Astrocyte of the spinal cord (primary cell): ENCODE measurements at regions not wholly inside any gene's neighbourhood (a gene's known extent, or its start where the extent isn't known, plus 50 kb on each side); places are given as distances from the start of the nearest gene placed in this dataset.

Source experiments
- DNase-seq: peaks from one replicate; pipeline ENCODE4 v3.0.0; 2011; ENCODE audit warnings: low read depth, low spot score
- H3K4me3 ChIP-seq: 2 replicates; pipeline ENCODE4 v1.5.1; 2011; ENCODE audit warnings: low read depth, mild to moderate bottlenecking, low read length, moderate library complexity
- CTCF ChIP-seq: IDR thresholded peaks from 2 replicates; pipeline ENCODE4 v1.5.1; 2012; ENCODE audit warnings: low read depth, mild to moderate bottlenecking, low read length, inconsistent platforms
- in situ Hi-C: cut with HindIII; loops from 2 replicates; pipeline ENCODE4 v1.10.0; 2017; ENCODE audit warnings: low sequenced_read_pairs

DNA sequence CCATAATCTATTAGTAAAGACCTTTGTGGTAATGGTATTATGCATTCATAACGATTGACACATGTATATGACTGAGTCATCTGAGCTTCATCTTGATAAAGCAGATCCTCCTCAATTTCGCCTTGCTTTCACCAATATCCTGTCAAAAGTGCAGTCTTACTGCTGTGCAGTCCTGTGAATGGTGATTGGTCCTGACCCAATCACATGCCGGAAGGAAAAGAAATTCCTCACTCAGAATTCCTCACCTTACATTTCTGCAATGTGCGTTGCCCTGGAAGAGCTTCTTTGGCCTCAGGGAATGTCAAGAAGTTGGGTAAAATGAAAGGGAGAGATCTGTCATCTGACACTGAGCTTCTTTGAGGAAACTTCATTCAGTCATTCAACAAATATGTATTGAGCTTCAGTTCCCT is 121.0 kb upstream of the TSPAN2 start:
- in situ Hi-C loops, result no loop called here
- no peak for DNase-seq

DNA sequence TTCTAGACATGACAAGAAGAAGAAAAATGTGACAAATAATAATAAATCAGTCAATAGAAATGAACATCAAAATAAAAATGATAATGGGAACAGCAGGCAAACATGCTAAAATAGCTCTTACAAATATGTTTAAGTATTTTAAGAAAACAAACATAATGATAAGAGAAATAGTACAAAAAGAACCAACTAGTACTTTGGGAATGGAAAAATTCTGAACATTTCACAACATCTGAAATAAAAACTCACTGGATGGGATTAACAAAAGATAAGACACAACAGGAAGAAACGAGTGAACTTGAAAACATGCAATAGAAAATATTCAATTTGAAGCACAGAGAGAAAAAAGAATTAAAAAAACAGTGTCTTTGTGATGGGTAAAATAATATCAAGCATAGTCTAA is 115.2 kb upstream of the TSPAN2 start:
- in situ Hi-C loops, result no loop called here
- TF ChIP-seq CTCF, result no peak
- no peak for DNase-seq
- no peak overlapping the region for H3K4me3 ChIP-seq

More for the DNA sequence above, 121.0 kb upstream of the TSPAN2 start:
- TF ChIP-seq CTCF, result no peak
- no peak overlapping the region for H3K4me3 ChIP-seq

- in situ Hi-C loops, result no loop called here
- H3K4me3 ChIP-seq, result no peak overlapping the region
- no peak for DNase-seq
- no peak for TF ChIP-seq CTCF
Measured at GRCh38 chr1:115203287-115203686, 114.0 kb upstream of the TSPAN2 start.

GRCh38 chr1:115201598-115201997 is 112.3 kb upstream of the TSPAN2 start:
- in situ Hi-C loops, result no loop called here
- DNase-seq, result no peak
- TF ChIP-seq CTCF, result no peak
- H3K4me3 ChIP-seq, result no peak overlapping the region

GRCh38 chr1:115199416-115200132 is 110.3 kb upstream of the TSPAN2 start:
- H3K4me3 ChIP-seq, result no peak overlapping the region
- in situ Hi-C loops, result no loop called here
- no peak for TF ChIP-seq CTCF
- no peak for DNase-seq

DNA sequence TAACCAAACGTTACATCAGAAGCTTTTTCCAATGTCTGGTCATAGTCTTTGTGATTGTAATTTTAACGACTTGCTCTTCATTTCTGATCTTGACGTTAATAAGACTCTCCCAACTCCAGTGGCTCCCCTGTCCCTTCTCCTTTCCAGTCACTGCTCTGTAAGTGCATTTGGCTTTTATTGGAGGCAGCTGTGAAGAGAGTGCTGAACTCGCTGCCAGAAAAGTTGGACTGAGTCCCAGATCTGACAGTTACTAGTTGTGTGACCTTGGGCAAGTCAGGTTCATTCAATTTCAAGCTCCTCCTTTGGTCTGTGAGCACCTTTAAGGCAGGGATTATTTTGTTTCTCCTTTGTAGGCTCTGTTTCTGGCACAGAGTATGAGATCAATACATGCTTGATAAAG is 109.6 kb upstream of the TSPAN2 start:
- no peak overlapping the region for H3K4me3 ChIP-seq
- in situ Hi-C loops, result no loop called here
- no peak for TF ChIP-seq CTCF
- peak; percentile 35 for DNase-seq

DNA sequence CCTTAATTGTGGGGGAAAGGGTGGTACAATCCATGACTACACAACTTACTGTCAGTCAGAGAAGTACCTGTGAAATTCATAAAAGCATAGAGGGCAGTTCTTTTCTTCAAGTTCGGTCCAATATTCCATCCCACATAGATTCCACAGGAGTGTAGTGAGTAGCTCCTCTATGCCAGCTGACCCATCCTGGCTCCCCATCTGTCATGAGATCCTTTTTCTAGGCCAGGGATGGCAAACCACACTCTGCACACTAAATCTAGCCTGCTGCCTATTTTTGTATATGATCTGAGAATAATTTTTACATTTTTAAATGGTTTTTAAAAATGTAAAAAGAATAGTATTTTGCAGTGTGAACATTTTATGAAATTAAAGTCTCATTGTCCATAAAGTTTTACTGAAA is 107.0 kb upstream of the TSPAN2 start:
- in situ Hi-C loops, result no loop called here
- H3K4me3 ChIP-seq, result no peak overlapping the region
- no peak for TF ChIP-seq CTCF
- no peak for DNase-seq
